GM19035 (cell line): ENCODE measurements at regions not wholly inside any gene's neighbourhood (a gene's known extent, or its start where the extent isn't known, plus 50 kb on each side); places are given as distances from the start of the nearest gene placed in this dataset.

ENCODE experiments used
- ATAC-seq: cut with Tn5 transposase; IDR thresholded peaks from one replicate; pipeline ENCODE4 v1.9.1; 2021; ENCODE audit not compliant: unreplicated experiment

DNA sequence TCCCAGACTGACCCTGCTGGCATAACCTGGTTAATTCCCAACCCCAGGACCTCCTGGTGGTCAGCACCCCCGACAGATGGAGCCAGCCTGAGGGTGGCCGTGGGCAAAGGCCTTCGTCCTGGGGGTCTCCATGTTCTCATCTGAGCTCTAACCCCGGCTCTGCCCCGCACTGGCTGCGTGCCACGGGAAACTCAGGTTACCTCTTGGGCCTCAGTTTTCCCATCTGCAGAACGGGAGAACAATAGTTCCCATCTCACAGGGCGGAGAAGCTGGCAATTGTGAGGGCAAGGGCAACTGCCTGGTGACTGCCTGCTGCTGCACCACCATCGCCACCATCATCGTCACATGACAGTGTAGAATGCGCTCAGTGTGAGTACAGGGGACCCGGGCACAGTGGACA, 77.9 kb downstream of the RFLNA start:
- ATAC-seq = no peak

DNA sequence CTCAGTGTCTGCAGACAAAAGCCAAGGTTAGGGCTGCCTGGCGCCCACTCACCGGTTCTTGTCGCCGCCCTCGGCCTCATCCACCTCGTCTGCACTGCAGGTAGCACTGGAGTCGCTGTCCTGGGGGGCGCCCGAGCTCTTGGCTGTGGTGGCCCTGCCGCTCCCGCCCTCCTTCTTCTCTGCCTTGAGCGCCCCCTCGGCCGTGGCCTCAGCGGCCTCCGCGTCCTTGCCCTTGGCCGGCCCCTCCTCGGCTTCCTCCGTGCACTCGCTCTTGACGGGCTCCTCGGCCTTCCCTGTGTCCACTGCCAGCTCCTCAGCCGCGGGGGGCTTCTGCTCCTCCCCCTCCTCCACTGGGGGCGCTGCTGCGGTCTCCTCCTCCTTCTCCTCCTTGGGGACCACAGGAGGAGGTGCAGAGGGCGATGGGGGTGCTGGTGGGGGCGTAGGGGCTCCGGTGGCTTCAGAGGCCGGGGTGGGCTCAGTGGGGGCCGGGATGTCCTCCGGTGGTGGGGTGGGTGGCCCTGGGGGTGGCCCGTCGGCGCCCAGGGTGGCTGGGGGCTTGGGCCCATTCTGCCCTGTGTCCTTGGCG, 77.2 kb downstream of the RFLNA start:
- ATAC-seq = no peak

DNA sequence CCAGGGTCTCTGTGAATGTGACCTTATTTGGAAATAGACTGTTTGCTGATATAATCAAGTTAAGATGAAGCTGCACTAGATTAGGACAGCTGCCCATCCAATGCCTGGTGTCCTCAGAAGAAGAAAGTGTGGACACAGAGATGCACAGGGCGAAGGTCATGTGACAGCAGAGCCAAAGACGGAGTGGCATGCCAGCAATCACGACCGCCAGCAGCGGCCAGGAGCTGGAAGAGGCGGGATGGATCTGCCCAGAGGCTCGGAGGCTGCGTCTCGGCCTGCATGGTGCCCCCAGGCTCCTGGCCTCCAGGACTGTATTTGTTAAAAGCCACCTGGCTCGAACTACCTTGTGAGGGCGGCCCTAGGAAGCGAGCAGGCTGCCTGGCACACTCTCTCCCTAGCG, 76.5 kb downstream of the RFLNA start:
- ATAC-seq = no peak

DNA sequence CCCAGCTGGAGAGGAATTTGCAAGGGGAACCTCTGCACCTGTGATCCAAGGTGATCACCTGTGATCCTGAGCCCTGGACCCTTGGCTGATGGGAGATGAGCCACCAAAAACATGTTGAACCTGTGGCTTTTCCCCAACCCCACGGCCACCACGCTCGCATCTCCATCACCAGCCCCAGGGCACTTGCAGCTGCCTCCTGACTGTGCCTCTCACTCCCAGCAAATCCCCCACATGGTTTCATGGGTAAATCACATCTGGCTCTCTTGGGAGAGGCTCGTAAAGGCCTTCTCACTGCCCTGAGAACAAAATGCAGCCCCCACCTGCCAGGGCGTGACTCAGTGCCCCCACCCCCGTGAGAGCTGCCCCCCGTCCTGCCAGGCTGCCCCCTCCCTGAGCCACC, 76.0 kb downstream of the RFLNA start:
- no peak for ATAC-seq

DNA sequence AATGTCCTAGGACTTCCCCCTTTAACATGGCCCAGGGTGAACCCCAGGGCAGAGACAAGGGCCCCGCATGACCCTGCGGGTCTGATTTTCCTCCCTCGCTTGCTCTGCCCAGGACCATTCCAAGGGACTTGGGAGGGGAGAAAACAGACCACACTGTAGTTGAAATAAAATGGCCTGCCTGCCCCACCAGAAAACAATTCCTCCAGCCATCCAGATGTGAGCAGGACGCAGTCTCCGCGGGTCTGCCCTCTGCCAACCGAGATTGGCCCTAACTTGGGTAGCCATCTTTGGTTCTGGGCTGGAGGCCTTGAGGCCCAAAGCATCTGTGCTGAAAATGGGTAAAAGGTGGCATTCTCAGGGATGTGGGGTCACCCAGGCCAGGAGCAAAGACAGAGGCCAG, 75.5 kb downstream of the RFLNA start:
- ATAC-seq = no peak

DNA sequence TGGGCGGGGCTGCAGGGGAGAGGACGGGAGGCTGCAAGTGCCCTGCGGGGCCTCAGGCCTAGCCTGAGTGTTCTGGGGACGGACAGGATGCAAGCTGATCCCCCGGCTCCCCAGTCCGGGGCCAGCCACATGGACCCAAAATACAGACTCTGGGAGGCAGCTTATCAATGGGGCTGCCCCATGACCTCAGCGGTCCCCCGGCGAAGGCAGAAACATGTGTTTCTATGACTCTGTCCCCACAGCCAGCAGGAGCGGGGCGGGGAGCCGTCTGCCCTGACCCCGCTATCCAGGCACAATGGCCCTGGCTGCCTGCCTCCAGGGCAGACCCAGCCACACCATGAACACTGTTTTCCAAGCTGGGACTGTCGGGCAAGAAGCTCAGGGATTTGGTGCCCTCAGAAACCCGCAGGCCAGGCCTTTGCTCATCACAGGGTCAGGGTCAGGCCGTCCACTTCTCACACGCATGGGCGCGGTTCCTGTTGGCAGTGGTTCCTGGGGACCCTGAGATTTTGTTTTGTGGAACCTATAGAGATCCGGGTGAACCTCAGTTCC, 75.0 kb downstream of the RFLNA start:
- ATAC-seq = no peak

DNA sequence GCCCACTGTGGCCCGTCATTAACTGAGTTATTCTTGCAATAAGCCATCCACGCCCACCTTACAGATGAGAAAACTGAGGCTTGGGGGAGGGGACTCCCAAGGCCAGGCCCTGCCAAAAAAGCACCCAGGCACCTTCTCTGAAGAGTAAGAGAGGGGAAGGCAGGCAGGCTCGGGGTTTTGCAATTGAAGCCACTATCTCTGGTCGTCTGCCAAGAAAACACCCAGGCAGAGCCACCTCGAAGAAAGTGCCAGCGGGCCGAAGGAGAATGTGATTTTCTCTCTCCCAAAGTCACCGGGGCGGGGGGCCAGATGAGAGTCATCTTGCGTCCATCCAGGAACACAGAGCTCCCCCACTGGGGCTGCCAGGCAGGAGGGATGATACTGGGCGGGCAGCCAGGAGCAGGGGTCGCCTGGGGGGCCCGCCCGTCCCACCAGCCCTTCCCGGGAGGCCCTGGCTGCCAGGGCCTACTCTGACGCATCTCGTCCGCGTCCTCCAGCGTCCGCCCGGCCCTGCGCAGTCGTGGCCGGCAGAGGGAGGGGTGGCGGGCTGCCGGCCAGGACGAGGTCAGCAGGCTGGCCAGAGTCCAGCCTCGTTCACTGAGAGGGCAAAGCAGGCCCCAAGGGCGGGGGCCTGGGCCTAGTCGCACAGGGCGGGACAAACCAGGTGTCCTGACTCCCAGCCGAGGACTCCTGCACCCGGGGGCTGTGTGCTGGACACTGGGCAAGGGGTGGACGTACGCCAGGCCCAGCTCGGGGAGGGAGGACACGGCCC, 74.3 kb downstream of the RFLNA start:
- ATAC-seq = no peak

DNA sequence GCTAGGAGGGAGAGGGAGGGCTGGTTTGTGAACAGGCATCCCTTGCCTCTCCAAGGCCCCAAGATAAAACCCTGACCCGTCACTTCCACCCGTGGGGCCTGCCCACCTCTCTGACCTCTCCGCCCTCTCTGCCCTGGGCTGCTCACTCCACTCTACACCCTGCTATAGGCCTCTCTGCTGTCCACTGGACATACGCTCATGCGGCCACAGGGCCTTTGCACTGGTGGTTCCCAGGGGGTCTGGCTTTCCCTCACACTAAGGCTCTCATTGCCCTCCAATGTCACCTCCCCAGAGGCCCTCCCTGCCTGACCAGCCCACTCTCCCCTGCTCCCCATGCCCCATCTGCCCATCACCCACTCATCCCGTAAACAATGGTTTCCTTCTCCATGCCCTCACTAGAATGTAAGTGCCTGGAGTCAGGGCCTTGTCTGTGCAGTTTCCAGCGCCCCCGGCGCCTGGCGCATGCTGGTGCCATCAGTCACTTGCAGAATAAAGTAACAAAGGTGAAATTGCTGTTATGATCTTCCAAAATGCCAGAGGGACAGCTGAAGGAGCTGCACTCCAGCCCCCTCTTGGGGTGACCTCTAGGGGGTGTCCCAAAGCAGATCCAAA, 73.6 kb downstream of the RFLNA start:
- ATAC-seq = no peak

DNA sequence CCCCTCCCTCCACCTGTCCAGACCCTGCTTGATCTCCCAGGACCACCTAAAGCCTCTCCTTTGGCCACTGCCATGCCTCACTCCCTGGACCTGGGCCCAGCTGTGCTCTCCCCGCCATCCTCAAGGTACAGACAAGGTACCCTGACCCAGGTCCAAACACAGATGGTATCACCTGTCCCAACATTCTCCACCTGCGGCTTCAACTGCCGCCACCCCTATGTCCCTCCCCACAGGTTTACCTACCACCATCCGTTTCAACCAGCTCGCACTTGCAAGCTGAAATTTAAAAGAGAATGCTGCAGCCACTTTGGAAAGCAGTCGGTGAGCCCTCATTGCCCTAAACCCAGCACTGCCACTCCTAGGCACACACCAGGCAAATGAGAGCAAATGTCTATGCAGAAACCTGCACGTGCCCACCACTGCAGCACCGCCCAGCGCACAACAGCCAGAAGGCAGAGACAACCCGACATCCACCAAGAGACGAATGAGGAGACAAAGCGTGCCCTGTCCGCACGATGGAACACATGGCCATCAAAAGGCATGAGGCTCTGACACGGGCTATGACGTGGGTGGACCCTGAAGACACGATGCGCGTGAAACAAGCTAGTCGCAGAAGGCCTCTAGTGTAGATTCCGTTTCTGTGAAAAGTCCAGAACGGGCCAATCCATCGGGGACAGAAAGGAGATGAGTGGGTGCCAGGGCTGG, 71.0 kb downstream of the RFLNA start:
- ATAC-seq = no peak
